ENCODE measurements at regions not wholly inside any gene's neighbourhood (a gene's known extent, or its start where the extent isn't known, plus 50 kb on each side); places are given as distances from the start of the nearest gene placed in this dataset.
A peak's percentile ranks its signal among the peaks of the same experiment; 100 is the strongest.
"Not testable (repeated sequence)": the region's sequence is repeated elsewhere in the genome, so short reads cannot be mapped to it uniquely, and the experiment has no call there.

- no peak for DNase-seq (ENCODE audit: low read depth, low spot score)
These were observed 296.9 kb upstream of the SGK1 start for GRCh38 chr6:134614606-134615485.

GRCh38 chr6:134612128-134612527 is 294.2 kb upstream of the SGK1 start:
- not testable (repeated sequence) for DNase-seq (ENCODE audit: low read depth, low spot score)

- DNase-seq (ENCODE audit: low read depth, low spot score), result no peak
These were observed 292.5 kb upstream of the SGK1 start for GRCh38 chr6:134610411-134610810.

DNA sequence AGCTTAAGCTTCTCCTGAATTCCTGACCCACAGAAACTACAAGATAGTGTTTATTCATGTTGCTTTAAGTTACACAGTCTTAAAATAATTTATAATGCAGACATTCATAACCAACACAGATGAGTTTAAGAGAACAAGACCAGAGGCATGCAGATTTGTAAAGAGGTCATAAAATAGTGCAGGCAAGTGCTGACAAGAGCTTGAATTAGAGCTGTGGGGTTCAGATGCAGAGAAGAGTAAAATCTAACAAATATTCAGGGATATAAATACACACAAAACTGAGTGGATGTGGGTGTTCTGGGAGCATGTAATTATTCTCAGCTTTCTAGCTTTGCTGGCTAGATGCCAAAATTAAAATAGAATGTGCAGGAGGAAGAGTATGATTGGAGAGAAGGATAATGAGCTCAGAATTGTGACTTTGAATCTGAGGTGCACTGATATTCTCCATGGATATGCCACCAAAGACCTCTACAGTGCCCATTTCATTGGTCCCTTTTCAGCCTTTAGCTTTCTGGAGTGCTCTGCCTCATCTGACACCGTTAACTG is 291.9 kb upstream of the SGK1 start:
- DNase-seq (ENCODE audit: low read depth, low spot score), result no peak

- no peak for DNase-seq (ENCODE audit: low read depth, low spot score)
These were observed 289.5 kb upstream of the SGK1 start for GRCh38 chr6:134607411-134607810.

DNA sequence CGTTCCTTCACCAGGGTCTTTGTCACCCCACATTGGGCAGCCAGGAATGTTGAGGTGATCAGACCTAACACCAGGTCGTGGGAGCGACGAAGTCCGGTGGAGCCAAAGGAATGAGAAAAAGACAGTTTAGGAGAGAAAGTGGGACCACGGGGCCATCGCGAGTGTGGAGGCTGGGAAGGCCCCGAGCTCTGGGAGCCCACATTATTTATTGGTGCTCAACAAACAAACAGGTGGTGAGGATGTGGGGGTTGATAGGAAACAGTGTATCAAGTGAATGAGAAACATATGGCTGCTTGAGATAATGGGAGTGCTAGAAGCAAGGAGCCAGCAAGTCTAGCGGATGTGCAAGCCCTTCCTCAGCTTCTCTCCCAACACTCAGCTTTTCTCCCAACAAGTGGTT is 287.1 kb upstream of the SGK1 start:
- DNase-seq (ENCODE audit: low read depth, low spot score), result no peak

- DNase-seq (ENCODE audit: low read depth, low spot score), result no peak
These were observed 286.2 kb upstream of the SGK1 start for GRCh38 chr6:134604014-134604676.

DNA sequence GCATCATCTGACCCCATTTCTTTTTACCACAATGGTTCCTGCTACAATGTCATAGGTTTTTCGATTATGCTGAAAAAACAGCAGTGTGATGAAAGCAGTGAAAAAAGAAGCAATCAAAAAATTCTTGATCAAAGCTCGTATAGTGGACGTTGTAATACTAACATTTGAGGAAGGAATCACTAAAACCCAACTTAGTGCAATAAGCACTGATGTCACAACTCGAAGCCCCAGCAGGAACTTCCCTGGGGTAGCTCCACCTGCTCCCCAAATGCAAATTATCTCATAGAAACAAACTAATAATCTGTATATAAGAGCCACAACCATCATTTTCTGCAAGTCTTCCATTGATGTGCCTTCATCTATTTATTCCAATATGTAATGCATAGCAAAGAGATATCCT is 285.6 kb upstream of the SGK1 start:
- no peak for DNase-seq (ENCODE audit: low read depth, low spot score)

GRCh38 chr6:134602123-134602522 is 284.2 kb upstream of the SGK1 start:
- no peak for DNase-seq (ENCODE audit: low read depth, low spot score)

DNA sequence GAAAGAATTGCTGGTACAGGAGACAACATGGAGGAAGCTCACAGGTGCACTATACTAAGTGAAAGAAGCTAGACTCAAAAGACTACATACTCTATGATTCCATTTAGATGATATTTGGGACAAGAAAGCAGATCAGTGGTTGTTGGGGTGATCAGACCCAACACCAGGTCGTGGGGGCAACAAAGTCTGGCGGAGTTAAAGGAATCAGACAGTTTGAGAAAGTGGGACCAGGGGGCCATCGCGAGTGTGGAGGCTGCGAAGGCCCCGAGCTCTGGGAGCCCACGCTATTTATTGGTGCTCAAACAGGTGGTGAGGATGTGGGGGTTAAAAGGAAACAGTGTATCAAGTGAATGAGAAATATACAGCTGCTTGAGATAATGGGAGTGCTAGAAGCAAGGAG is 282.8 kb upstream of the SGK1 start:
- no peak for DNase-seq (ENCODE audit: low read depth, low spot score)

DNA sequence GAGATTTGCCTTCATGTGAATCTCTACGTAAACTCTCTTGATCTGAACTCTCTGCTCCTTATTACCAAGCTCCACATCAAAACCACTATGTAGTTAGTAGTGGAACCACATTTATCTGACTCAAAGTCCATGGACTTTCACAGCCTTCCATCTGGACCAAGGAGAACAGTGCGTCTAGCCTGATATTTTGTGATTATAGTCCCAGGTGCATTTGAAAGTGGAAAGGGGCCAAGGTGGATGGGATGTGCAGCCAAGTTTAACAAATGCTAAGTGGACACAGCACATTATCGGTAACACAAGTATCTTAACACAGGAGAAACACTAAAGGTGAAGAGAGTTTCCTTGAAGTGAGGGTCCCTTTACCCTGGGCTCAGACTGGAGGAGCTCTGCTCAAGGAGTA is 281.2 kb upstream of the SGK1 start:
- no peak for DNase-seq (ENCODE audit: low read depth, low spot score)

GRCh38 chr6:134596191-134596590 is 278.3 kb upstream of the SGK1 start:
- no peak for DNase-seq (ENCODE audit: low read depth, low spot score)

GRCh38 chr6:134594881-134595280 is 277.0 kb upstream of the SGK1 start:
- DNase-seq (ENCODE audit: low read depth, low spot score), result no peak

GRCh38 chr6:134593887-134594286 is 276.0 kb upstream of the SGK1 start:
- DNase-seq (ENCODE audit: low read depth, low spot score), result no peak

DNA sequence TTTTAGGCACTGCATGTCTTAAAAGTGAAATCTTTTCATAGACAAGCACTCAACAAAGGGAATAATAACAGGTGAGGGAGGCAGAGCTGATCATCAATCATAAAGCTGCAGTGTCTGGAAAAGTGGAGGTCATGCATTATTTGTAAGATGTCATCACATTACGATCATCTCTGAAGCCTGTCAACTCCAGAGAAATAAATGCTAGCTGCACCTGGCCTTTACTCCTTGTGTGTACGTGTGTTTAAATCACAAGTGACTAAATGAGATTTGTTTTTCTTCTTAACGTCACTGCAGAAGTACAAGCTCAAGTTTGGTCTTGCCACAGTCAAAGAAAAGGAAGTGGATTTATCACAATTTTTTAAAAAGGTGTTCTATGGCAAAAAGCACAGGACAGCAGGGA is 275.5 kb upstream of the SGK1 start:
- no peak for DNase-seq (ENCODE audit: low read depth, low spot score)

DNA sequence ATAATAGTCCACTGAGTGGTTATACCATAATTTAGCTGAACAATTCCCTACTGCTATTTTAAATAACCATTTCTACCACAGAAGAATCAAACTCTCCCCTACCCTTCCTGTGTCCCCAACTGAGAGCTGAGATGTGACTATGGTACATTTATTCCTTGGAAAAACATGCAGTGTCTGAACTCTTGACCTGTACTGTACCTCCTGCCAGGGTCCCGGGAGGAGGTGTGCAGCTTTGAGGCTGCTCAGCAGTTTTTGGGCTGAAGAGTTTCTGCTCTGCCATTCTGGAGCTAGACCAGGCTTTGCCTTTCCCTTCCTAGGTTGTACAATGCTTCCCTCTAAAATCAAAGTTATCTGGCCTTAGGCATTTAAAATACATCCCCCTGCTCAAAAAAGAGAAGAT is 275.1 kb upstream of the SGK1 start:
- DNase-seq (ENCODE audit: low read depth, low spot score), result peak; percentile 62

GRCh38 chr6:134590449-134590848 is 272.5 kb upstream of the SGK1 start:
- DNase-seq (ENCODE audit: low read depth, low spot score), result no peak

- DNase-seq (ENCODE audit: low read depth, low spot score), result no peak
These were observed 272.1 kb upstream of the SGK1 start for GRCh38 chr6:134590004-134590403.

GRCh38 chr6:134589512-134589911 is 271.6 kb upstream of the SGK1 start:
- DNase-seq (ENCODE audit: low read depth, low spot score), result peak; percentile 85

GRCh38 chr6:134588267-134588666 is 270.4 kb upstream of the SGK1 start:
- no peak for DNase-seq (ENCODE audit: low read depth, low spot score)

- DNase-seq (ENCODE audit: low read depth, low spot score), result no peak
These were observed 267.6 kb upstream of the SGK1 start for GRCh38 chr6:134585517-134585873.

DNA sequence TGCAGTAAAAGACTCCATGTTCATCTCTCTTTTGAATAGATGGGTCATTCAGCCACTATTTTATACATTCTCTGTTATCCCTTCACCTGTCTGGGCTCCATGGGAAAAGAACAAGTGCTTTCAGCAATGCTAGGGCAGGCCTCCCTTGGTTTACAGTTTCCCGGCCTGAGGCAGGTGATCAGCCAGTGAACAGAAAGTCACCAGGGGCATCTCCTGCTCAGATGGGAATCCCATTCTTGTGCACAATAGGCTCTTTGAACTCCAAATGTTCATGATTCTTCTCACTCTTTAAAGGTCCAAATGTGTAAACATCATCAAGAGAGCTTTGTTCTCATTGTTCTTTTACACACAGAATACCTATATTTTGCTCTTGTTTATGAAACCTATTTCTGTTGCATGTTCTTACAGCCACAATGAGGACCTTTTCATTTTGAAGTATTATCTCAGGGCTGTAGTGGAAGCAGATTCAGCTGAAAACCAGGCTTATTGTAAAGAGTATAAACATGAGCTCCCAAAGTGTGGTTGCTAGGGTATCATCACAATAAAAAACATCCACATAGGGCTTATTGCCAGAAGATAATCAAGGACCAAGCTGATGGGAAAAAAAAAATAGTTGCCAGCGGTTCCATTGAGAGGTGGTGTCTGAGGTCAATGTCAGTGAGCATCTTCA is 267.1 kb upstream of the SGK1 start:
- DNase-seq (ENCODE audit: low read depth, low spot score), result no peak

Data from smooth muscle cell of the brain vasculature (primary cell).